H1 (cell line): ENCODE measurements at regions not wholly inside any gene's neighbourhood (a gene's known extent, or its start where the extent isn't known, plus 50 kb on each side); places are given as distances from the start of the nearest gene placed in this dataset.

Experiments used
- CTCF ChIA-PET: fragments of 300-600 bp; sonication (Branson Sonifier 250); formaldehyde crosslinking; loops from one replicate; lab custom pipeline; 2021; ENCODE audit not compliant: partially characterized antibody; lab: Charles Lee
- POLR2A ChIA-PET: fragments of 300-600 bp; sonication (Branson Sonifier 250); formaldehyde crosslinking; loops from one replicate; lab custom pipeline; 2021; ENCODE audit warnings: inconsistent platforms; ENCODE audit not compliant: partially characterized antibody; lab: Charles Lee
- DNase-seq, 2 experiments: peaks; one replicate each; pipeline versions ENCODE4 v3.0.0 to v3.0.0-alpha.2; 2010 to 2022; ENCODE audit warnings: low spot score in 2 of 2, low read depth in 1 of 2, mixed read lengths in 1 of 2
- FAIRE-seq: peaks from 2 replicates; lab custom pipeline; 2011; peaks lifted over from hg19 to GRCh38; lab: Jason Lieb, UNC
- H2AFZ ChIP-seq: 2 replicates; pipeline ENCODE4 v1.8.1; 2012; ENCODE audit warnings: low read length, inconsistent platforms
- H2AK5ac ChIP-seq: 2 replicates; pipeline ENCODE4 v1.6.1; 2013; ENCODE audit warnings: low read depth, low read length
- H2BK120ac ChIP-seq: replicated peaks from 2 replicates; pipeline ENCODE3; 2013; ENCODE audit warnings: low read depth, low read length, inconsistent platforms
- H2BK12ac ChIP-seq: 2 replicates; pipeline ENCODE4 v1.6.1; 2013; ENCODE audit warnings: low read depth, low read length
- H2BK15ac ChIP-seq: 2 replicates; pipeline ENCODE4 v1.6.1; 2013; ENCODE audit warnings: low read length
- H2BK20ac ChIP-seq: 2 replicates; pipeline ENCODE4 v1.6.1; 2013; ENCODE audit warnings: low read length
- H2BK5ac ChIP-seq: 2 replicates; pipeline ENCODE4 v1.6.1; 2013; ENCODE audit warnings: low read depth, low read length
- H3K14ac ChIP-seq: 2 replicates; pipeline ENCODE4 v1.6.1; 2013; ENCODE audit warnings: inconsistent platforms; ENCODE audit not compliant: insufficient read length
- H3K18ac ChIP-seq: 2 replicates; pipeline ENCODE4 v1.6.1; 2013; ENCODE audit warnings: low read length; ENCODE audit errors: extremely low read depth
- H3K23ac ChIP-seq: 2 replicates; pipeline ENCODE4 v1.6.1; 2013; ENCODE audit warnings: inconsistent platforms; ENCODE audit not compliant: insufficient read length
- H3K23me2 ChIP-seq: 2 replicates; pipeline ENCODE4 v1.6.1; 2013; ENCODE audit warnings: low read depth, low read length
- H3K27ac ChIP-seq: 2 replicates; pipeline ENCODE4 v1.6.1; 2011; ENCODE audit warnings: low read depth, low read length, inconsistent platforms
- H3K27me3 ChIP-seq, 4 experiments: replicated peaks in 1 of 4; 1 replicate in 1 of 4; 2 replicates in 3 of 4; pipeline versions ENCODE4 v1.6.1 to v1.8.1; 2011 to 2013; ENCODE audit warnings: low read length in 3 of 4, mild to moderate bottlenecking in 3 of 4, inconsistent platforms in 2 of 4, mixed read lengths in 2 of 4, moderate library complexity in 1 of 4; ENCODE audit not compliant: control insufficient read depth in 3 of 4, insufficient read depth in 3 of 4; ENCODE audit errors: extremely low read depth in 1 of 4
- H3K36me3 ChIP-seq, 4 experiments: 2 replicates each; pipeline versions ENCODE4 v1.6.1 to v1.8.1; 2011 to 2013; ENCODE audit warnings: mild to moderate bottlenecking in 4 of 4, low read length in 3 of 4, moderate library complexity in 2 of 4, control low read depth in 1 of 4, inconsistent platforms in 1 of 4; ENCODE audit not compliant: insufficient read depth in 4 of 4, control insufficient read depth in 2 of 4
- H3K4ac ChIP-seq: replicated peaks from 2 replicates; pipeline ENCODE3; 2013; ENCODE audit warnings: low read length, low read depth, mixed read lengths, inconsistent platforms; ENCODE audit not compliant: insufficient read length
- H3K4me1 ChIP-seq, 4 experiments: replicated peaks in 1 of 4; 1 replicate in 1 of 4; 2 replicates in 3 of 4; pipeline versions ENCODE4 v1.6.1 to v1.8.1; 2011 to 2013; ENCODE audit warnings: low read length in 3 of 4, inconsistent platforms in 2 of 4, mixed read lengths in 1 of 4; ENCODE audit not compliant: insufficient read depth in 4 of 4, control insufficient read depth in 3 of 4
- H3K4me2 ChIP-seq, 2 experiments: 2 replicates each; pipeline versions ENCODE4 v1.6.1 to v1.8.1; 2011 to 2013; ENCODE audit warnings: low read depth in 2 of 2, low read length in 2 of 2, control low read depth in 1 of 2, inconsistent platforms in 1 of 2, mild to moderate bottlenecking in 1 of 2; ENCODE audit not compliant: insufficient read depth in 1 of 2
- H3K4me3 ChIP-seq, 4 experiments: fragments of 200-600, 300-600 bp in 1 of 4; sonication (generic), shearing (Covaris generic), sonication (Bioruptor Twin) in 1 of 4; 2 replicates each; pipeline versions ENCODE4 v1.5.1 to v1.8.1; 2011 to 2016; ENCODE audit warnings: low read length in 4 of 4, low read depth in 3 of 4, control low read depth in 2 of 4, inconsistent platforms in 2 of 4, mild to moderate bottlenecking in 2 of 4, mixed read lengths in 1 of 4, moderate library complexity in 1 of 4; ENCODE audit not compliant: insufficient read depth in 2 of 4; ENCODE audit errors: extremely low read depth in 1 of 4
- H3K56ac ChIP-seq: replicated peaks from 2 replicates; pipeline ENCODE3; 2013; ENCODE audit warnings: low read depth, mild to moderate bottlenecking, mixed read lengths, low read length, inconsistent platforms; ENCODE audit not compliant: insufficient read length
- H3K79me1 ChIP-seq: 2 replicates; pipeline ENCODE4 v1.6.1; 2013; ENCODE audit warnings: low read depth, low read length, control low read depth
- H3K79me2 ChIP-seq, 2 experiments: 2 replicates each; pipeline versions ENCODE4 v1.6.1 to v1.8.1; 2012 to 2013; ENCODE audit warnings: low read length in 2 of 2, mild to moderate bottlenecking in 2 of 2, inconsistent platforms in 1 of 2; ENCODE audit not compliant: insufficient read depth in 2 of 2, control insufficient read depth in 1 of 2
- H3K9ac ChIP-seq, 4 experiments: replicated peaks in 1 of 4; 1 replicate in 1 of 4; 2 replicates in 3 of 4; pipeline versions ENCODE4 v1.6.1 to v1.8.1; 2011 to 2013; ENCODE audit warnings: low read depth in 3 of 4, low read length in 3 of 4, control low read depth in 2 of 4, mild to moderate bottlenecking in 2 of 4, moderate library complexity in 2 of 4, inconsistent platforms in 1 of 4; ENCODE audit errors: extremely low read depth in 1 of 4
- H3K9me3 ChIP-seq, 2 experiments: 2 replicates each; pipeline versions ENCODE4 v1.6.1 to v1.8.1; 2012 to 2013; ENCODE audit warnings: mild to moderate bottlenecking in 2 of 2, moderate library complexity in 2 of 2, control low read depth in 1 of 2, inconsistent platforms in 1 of 2, low read depth in 1 of 2, low read length in 1 of 2, mixed read lengths in 1 of 2; ENCODE audit not compliant: insufficient read depth in 2 of 2
- H4K20me1 ChIP-seq, 2 experiments: replicated peaks in 1 of 2; 2 replicates each; pipeline versions ENCODE3 to v1.8.1; 2011 to 2013; ENCODE audit warnings: inconsistent platforms in 2 of 2, low read length in 2 of 2, mild to moderate bottlenecking in 1 of 2; ENCODE audit not compliant: insufficient read depth in 2 of 2, control insufficient read depth in 1 of 2
- H4K5ac ChIP-seq: 2 replicates; pipeline ENCODE4 v1.6.1; 2013; ENCODE audit warnings: low read length, low read depth, mixed read lengths, inconsistent platforms; ENCODE audit not compliant: insufficient read length
- H4K8ac ChIP-seq: 2 replicates; pipeline ENCODE4 v1.8.0; 2013; ENCODE audit warnings: mild to moderate bottlenecking, moderate library complexity, low read length, inconsistent platforms; ENCODE audit not compliant: insufficient read depth; ENCODE audit errors: extremely low read depth
- H4K91ac ChIP-seq: replicated peaks from 2 replicates; pipeline ENCODE3; 2013; ENCODE audit warnings: low read length, mixed read lengths, inconsistent platforms; ENCODE audit not compliant: insufficient read length
- BRCA1 ChIP-seq: IDR thresholded peaks from 2 replicates; pipeline ENCODE4 v1.6.1; 2012; ENCODE audit warnings: low read depth, low read length, improper control_type of control experiment
- KDM4A ChIP-seq: IDR thresholded peaks from one replicate; pipeline ENCODE4 v1.7.1; 2012; ENCODE audit warnings: low read depth, mild to moderate bottlenecking, moderate library complexity, low read length, inconsistent platforms; ENCODE audit not compliant: severe bottlenecking
- POU5F1 ChIP-seq: IDR thresholded peaks from 2 replicates; pipeline ENCODE4 v1.6.1; 2011; ENCODE audit warnings: low read depth, mild to moderate bottlenecking, low read length, moderate library complexity
- SP4 ChIP-seq: IDR thresholded peaks from 2 replicates; pipeline ENCODE4 v1.6.1; 2012; ENCODE audit warnings: low read length, inconsistent platforms
- whole genome bisulfite sequencing, 2 experiments: shearing (Covaris generic) in 1 of 2; methylation state at CpG; one replicate each; pipeline versions ENCODE4 v1.1.6 to v1.1.7; 2013 to 2015; ENCODE audit warnings: low lambda C conversion rate in 2 of 2, mixed read lengths in 2 of 2, inconsistent platforms in 1 of 2, low coverage in 1 of 2, missing lambda C conversion rate in 1 of 2; ENCODE audit not compliant: insufficient replicate concordance in 2 of 2, insufficient coverage in 1 of 2, insufficient read length in 1 of 2; ENCODE audit errors: extremely low coverage in 1 of 2, missing lambda C conversion rate in 1 of 2; 5-methylcytosine and 5-hydroxymethylcytosine counted together
- TF ChIP-seq, protein P1 (sequence below): IDR thresholded peaks from 2 replicates; pipeline ENCODE4 v1.6.1; 2012; ENCODE audit warnings: inconsistent platforms

- Histone ChIP-seq H3K4me1 (peaks cover 0 to 6% (median 2%) of the 10 kb centered on the region in 4 experiments; a peak in 2 of 7 replicates), H3K27me3 (no peaks in the 10 kb centered on the region), H4K8ac (no peak overlapping the region), H3K9ac (no peak overlapping the region), H2BK5ac (no peak overlapping the region), H2AK5ac (no peak overlapping the region), H3K79me2 (no peaks in the 10 kb centered on the region), H4K5ac (no peak overlapping the region), H2BK15ac (no peak overlapping the region), H2BK120ac (no peak overlapping the region), H2BK20ac (no peak overlapping the region), H3K36me3 (no peaks in the 10 kb centered on the region), H3K4me2 (no peak overlapping the region), H3K27ac (no peak overlapping the region), H3K23me2 (no peaks in the 10 kb centered on the region; the same call in 1 of the 2 replicates), H3K4me3 (no peak overlapping the region), H3K56ac (no peak overlapping the region), H2BK12ac (no peak overlapping the region), H3K79me1 (no peaks in the 10 kb centered on the region), H3K23ac (no peak overlapping the region), H4K20me1 (no peaks in the 10 kb centered on the region), H4K91ac (no peak overlapping the region), H2AFZ (no peak overlapping the region), H3K9me3 (no peaks in the 10 kb centered on the region), H3K14ac (no peak overlapping the region), H3K4ac (no peak overlapping the region), H3K18ac (no peak overlapping the region)
- 92% methylated on average over 4 of the region's 4 CpGs; no CpG with 5 or more reads in 1 of the 2 experiments for WGBS, 2 experiments
- POLR2A ChIA-PET: no interaction called here
- DNase-seq (no peak), FAIRE-seq (no peak)
- TF ChIP-seq, protein P1, sequence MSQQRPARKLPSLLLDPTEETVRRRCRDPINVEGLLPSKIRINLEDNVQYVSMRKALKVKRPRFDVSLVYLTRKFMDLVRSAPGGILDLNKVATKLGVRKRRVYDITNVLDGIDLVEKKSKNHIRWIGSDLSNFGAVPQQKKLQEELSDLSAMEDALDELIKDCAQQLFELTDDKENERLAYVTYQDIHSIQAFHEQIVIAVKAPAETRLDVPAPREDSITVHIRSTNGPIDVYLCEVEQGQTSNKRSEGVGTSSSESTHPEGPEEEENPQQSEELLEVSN: no peak
- TF ChIP-seq KDM4A: no peak
- no peak for TF ChIP-seq SP4
- TF ChIP-seq BRCA1: no peak
- TF ChIP-seq POU5F1: no peak
- CTCF ChIA-PET: interaction anchor here (1.2 to 2.0 kb wide), 2 partner anchors 13 to 15 kb away, joined by 5 to 7 read pairs; no protein-coding TSS in a partner anchor
These were observed 104.9 kb downstream of the RASGEF1B start for GRCh38 chr4:81366779-81367178.
